Stimulated activated CD4-positive, alpha-beta T cell treated with anti-CD3 and anti-CD28 coated beads, Interleukin-1b, Interleukin-23, amount 100 ng/mL, for 4 hours (primary cell): ENCODE measurements at regions not wholly inside any gene's neighbourhood (a gene's known extent, or its start where the extent isn't known, plus 50 kb on each side); places are given as distances from the start of the nearest gene placed in this dataset.

Experiments used
- DNase-seq, 2 donors: peaks; one replicate each; pipeline ENCODE4 v3.0.0-alpha.2; 2020; ENCODE audit warnings: low read depth in 2 of 2

DNA sequence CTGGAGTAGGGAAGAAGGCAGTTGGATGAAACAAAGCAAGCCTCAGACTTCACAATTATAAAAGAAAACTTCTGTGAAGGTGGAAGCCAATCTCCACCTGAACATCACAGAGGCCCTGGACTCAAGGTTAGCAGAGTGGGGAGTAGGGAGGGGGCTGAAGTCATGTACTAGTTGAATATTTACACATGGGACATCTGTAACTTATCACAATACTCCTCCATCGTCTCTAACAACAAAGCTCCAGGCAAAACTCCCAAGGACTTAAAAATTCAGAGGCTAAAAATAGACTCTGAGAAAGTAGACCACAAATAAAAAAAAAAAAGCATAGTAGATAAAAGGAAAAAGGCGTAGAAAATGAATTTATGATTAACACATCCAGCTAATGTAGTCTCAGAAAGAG lies 326.3 kb upstream of the PKN2 start:
- no peak for DNase-seq

DNA sequence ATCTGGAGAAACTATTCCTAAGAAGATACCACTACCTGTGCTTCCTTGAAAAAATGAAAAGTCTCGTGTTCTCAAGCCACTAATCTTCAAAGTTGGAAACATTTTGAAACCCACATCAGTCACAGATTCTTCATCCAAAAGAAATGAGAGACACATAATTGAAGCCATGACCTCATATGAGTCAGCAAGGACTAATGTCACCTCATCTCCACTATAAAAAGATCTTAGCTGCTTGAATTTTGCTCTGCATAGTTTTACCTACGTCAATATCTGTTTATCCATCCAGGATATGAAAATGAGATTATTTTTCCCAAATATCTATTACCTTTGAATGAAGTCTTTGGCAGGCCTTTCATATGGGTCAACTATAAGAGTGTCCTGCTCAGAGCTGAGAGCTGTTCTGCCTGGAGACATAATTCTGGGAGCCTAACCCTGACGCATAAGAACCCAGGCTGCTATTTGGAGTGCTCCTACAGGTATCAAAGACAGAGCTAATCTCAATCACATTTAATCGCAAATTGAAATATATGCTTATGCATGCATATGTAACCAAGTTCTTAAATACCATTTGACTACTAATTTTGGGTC lies 312.5 kb upstream of the PKN2 start:
- DNase-seq: no peak

DNA sequence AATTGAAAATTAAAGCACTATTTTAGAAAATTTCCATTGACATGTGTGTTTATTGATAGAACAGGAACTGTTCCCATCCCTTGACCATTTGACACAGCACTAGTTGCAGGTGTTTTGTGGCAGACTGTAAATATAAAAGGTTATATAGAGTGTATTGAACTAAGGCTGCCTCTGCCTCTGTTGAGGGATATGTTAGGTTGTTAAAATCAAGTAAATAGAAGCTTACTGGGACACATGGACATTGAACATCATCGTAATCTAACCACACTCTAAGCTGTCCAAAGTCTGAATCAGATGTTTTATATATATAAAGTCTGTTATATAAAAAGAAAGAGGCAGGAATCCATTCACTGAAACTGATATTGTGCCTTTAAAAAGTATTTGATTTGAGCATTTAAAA lies 308.1 kb upstream of the PKN2 start:
- no peak for DNase-seq

- DNase-seq: no peak
These were observed 307.7 kb upstream of the PKN2 start for GRCh38 chr1:88376421-88376820.

DNA sequence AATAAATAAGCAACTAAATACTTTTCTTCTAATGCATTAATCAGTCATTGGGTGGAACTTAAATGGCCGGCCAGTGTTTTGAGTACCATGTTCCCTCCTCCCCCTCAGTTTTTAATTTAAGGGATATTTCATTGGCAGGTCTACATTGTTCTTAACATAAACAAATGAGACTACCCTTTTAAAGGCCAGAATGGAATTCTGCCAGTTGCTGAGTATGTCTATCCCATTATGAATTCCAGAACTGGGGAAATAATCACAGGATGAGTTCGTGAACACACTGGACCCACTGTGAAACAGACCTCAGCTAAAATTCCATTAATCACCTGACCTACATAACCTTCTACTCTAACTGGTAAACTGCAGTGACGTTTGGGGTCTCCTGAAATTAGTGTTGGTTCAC lies 305.5 kb upstream of the PKN2 start:
- DNase-seq: no peak

DNA sequence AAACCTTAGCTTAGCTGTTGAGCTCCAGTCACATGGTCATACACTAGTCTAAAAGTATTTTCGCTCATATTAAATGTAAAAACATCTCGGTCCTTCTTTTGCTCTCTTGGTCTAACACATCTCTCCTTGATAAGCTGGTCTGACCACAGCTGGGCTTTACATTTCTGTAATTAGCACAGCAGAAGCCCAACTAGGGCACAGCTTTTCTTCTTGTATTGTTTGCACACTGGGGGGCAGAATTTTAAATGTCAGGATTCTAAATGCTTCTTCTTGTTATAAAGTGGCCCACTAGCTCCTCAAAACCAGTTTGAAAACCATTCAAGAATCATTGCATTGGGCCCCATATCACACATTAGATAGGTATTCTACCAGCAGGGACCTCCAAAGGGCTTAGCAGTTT lies 289.1 kb upstream of the PKN2 start:
- no peak for DNase-seq

- DNase-seq: no peak
These were observed 285.7 kb upstream of the PKN2 start for GRCh38 chr1:88398338-88398737.

DNA sequence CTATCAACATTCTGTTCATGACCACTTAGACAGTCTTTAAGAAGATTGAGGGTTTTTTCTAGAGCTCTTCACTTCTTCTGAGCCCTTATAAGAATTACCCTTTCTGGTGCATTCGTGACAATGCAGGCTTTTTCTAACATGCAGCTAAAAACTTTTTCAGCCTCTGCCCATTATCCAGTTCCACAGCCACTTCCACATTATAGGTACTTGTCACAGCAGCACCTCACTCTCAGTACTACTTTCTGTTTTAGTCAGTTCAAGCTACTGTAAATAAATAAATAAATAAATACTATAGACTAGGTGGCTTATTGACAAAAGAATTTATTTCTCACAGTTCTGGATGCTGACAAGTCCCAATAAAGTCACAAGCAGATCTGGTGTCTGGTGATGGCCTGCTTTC lies 284.4 kb upstream of the PKN2 start:
- DNase-seq: no peak

GRCh38 chr1:88401313-88401712 lies 282.8 kb upstream of the PKN2 start:
- DNase-seq: no peak

GRCh38 chr1:88404582-88404981 lies 279.5 kb upstream of the PKN2 start:
- no peak for DNase-seq

- DNase-seq: no peak
These were observed 276.8 kb upstream of the PKN2 start for GRCh38 chr1:88407248-88407647.

- DNase-seq: no peak
These were observed 262.1 kb upstream of the PKN2 start for GRCh38 chr1:88421997-88422396.

DNA sequence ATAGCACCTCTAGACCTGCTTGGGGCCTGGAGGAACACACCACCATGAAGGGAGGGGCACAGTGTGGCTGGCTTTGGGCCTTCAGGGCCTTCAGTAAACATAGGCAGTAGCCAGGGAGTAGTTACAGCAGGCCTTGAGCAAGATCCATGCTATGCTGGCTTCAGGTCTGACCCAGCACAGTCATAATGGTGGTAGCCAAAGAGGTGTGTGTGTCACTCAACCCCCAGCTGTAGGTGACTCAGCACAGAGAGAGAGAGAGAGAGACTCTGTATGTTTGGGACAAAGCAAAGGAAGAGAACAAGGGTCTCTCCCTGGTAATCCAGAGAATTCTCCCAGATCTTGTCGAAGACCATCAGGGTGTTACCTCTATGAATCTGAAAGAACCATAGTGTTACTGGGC lies 250.5 kb upstream of the PKN2 start:
- no peak for DNase-seq

DNA sequence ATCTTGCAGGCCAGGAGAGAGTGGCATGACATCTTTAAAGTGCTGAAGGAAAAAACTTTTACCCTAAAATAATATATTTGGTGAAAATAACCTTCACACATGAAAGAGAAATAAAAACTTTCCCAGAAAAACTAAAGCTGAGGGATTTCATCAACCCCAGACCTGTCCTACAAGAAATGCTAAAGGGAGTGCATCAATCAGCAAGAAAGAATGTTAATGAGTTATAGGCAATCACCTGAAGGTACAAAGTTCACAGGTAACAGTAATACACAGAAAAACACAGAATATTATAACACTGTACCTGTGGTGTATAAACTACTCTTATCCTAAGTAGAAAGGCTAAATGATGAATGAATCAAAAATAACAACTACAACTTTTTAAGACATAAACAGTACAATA lies 249.2 kb upstream of the PKN2 start:
- DNase-seq: no peak

DNA sequence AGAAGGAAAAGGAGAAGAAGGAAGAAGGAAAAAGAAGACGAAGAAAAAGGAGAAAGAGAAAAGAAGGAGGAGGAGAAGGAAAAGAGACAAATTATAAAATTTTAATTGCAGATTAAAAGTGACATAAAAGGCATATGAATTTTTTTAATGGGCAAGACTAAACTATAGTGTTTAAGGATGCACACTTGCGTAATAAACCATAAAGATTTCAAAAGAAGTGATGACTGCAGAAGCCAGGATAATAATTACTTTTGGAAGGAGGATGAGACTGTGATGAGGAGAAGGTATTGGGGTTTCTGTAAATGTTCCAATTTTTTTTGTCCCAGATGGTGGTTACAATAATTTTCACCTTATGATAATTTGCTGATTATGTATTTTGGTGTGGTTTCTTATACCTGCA lies 243.1 kb upstream of the PKN2 start:
- DNase-seq: no peak

DNA sequence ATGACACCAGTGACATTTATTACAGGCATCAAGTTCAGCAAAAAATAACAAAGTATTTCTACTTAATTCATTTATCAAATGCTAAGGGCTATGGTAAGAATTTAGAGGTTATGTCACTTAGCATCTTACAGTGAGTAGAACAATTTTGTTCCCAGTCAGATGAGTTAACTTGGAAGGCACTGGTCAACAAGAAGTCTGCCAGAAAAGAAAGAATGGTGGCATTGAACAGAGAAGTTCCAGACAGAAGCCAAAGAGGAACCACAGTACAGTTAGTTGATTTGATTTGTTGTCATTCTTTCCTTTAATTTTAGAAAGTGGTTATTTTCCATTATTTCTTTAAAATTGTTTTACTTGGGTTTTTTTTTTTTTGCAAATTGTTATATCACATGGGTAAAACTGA lies 232.2 kb upstream of the PKN2 start:
- DNase-seq: no peak

GRCh38 chr1:88453295-88453694 lies 230.8 kb upstream of the PKN2 start:
- DNase-seq: no peak

DNA sequence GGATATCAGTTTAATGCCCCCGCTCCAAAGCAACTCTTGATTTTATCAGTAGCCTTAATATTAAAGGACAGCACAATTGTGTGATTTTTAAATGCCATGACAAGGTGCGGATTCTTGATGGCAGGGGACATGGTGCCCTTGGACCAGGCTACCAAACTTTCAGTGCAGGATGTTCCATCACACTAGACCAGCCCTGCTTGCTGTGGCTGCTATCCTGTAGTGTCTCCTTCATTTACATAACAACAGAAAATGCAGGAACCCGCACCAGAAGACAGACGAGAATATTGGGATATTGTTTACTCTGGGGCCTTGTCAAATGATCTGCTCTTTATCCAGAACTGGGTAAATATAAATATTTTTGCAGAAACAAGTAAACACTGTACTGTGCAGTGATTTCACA lies 229.3 kb upstream of the PKN2 start:
- no peak for DNase-seq

- DNase-seq: no peak
These were observed 228.3 kb upstream of the PKN2 start for GRCh38 chr1:88455621-88456256.

DNA sequence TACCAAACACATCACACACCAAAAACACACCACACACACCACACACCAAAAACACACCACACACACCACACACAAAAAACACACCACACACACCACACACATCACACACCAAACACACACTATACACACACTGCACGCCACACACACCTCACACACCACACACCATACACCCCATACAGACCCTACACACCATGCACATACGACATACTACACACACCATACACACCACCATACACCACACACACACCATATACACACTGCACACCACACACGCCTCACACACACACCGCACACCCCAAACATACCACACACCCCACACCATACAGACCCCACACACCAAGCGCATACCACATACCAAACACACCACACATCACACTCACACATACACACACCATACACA lies 226.9 kb upstream of the PKN2 start:
- DNase-seq: no peak

DNA sequence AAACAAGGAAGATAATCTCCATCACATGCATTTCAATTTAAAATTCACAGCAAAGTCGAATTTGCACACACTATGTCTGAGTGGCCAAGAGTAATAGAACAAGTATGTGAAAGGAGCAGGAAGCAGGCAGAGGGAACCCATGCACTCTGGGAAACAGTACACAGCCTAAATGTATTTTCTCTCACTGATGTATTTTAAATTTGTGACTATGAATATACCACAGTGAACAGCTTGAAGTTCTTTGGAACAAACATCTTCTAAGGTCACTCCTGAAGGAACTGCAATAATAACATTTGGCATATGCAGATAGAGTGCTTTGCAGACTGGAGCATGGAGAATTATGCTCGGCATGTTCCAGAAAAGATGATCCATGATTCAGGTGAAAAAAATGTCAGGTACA lies 223.1 kb upstream of the PKN2 start:
- DNase-seq: no peak

DNA sequence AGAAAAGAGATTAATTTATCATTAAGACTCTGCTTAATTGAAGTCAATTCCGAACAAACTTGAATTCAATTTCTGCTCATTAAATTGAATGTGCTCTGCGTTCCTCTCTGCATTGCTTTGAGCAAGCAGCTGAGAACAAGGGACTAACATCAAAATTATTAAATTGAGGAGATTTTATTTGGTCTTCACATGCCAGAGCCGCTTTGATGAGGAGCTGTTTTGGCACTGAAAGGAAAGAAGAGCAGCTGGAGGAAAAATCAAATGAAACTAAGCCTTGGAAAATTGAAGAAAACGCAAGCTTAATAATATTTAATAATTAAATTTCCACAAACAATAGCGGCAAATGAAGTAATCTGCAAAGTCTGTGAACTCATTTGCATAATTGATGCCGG lies 222.0 kb upstream of the PKN2 start:
- no peak for DNase-seq

GRCh38 chr1:88462488-88463261 lies 221.4 kb upstream of the PKN2 start:
- DNase-seq: no peak
